K562 (cell line): ENCODE measurements at regions not wholly inside any gene's neighbourhood (a gene's known extent, or its start where the extent isn't known, plus 50 kb on each side); places are given as distances from the start of the nearest gene placed in this dataset.

Experiments used
- ADNP ChIP-seq: fragments of 200-800 bp; sonication (Bioruptor generic); IDR thresholded peaks from 2 replicates; pipeline ENCODE4 v1.6.1; 2016; ENCODE audit warnings: missing genetic modification characterization, missing compliant biosample characterization
- ATF6 ChIP-seq: sonication (generic); formaldehyde crosslinking; IDR thresholded peaks from 2 replicates; pipeline ENCODE4 v1.4.0; 2020; ENCODE audit warnings: mild to moderate bottlenecking, missing genetic modification reagents
- CTCF ChIP-seq, 3 experiments: IDR thresholded peaks in 2 of 3; conservative IDR thresholded peaks in 1 of 3; 2 replicates each; pipeline ENCODE4 v1.5.1; 2011 to 2012; ENCODE audit warnings: low read length in 3 of 3, mild to moderate bottlenecking in 3 of 3, control low read depth in 2 of 3, improper control_type of control experiment in 1 of 3, inconsistent platforms in 1 of 3, low read depth in 1 of 3, mixed read lengths in 1 of 3, moderate library complexity in 1 of 3; ENCODE audit not compliant: insufficient read depth in 2 of 3
- FOXJ3 ChIP-seq: sonication (generic); formaldehyde crosslinking; IDR thresholded peaks from 2 replicates; pipeline ENCODE4 v1.4.0; 2020; ENCODE audit warnings: mild to moderate bottlenecking, missing genetic modification reagents
- HES1 ChIP-seq: fragments of 450-650 bp; IDR thresholded peaks from 2 replicates; pipeline ENCODE4 v1.6.1; 2016; ENCODE audit warnings: low read depth, mild to moderate bottlenecking, moderate library complexity
- JUND ChIP-seq, 2 experiments: IDR thresholded peaks; 2 replicates in 1 of 2; 3 replicates in 1 of 2; pipeline ENCODE4 v1.6.1; 2011; ENCODE audit warnings: borderline replicate concordance in 2 of 2, low read depth in 2 of 2, low read length in 2 of 2, improper control_type of control experiment in 1 of 2, missing biosample characterization in 1 of 2, missing genetic modification characterization in 1 of 2, missing genetic modification reagents in 1 of 2
- MTA3 ChIP-seq: fragments of 450-650 bp; formaldehyde crosslinking; IDR thresholded peaks from 2 replicates; pipeline ENCODE4 v1.6.1; 2017; ENCODE audit warnings: mild to moderate bottlenecking, borderline replicate concordance
- POLR2A ChIP-seq: fragments of 450-650 bp; conservative IDR thresholded peaks from 2 replicates; pipeline ENCODE4 v1.6.1; 2016
- PREB ChIP-seq: sonication (generic); formaldehyde crosslinking; IDR thresholded peaks from 2 replicates; pipeline ENCODE4 v1.8.1; 2023; ENCODE audit warnings: mild to moderate bottlenecking, missing genetic modification reagents
- SMARCB1 ChIP-seq: IDR thresholded peaks from 2 replicates; pipeline ENCODE4 v1.6.1; 2011; ENCODE audit warnings: improper control_type of control experiment, low read depth; ENCODE audit not compliant: insufficient read length
- SP1 ChIP-seq: sonication (generic); formaldehyde crosslinking; IDR thresholded peaks from 2 replicates; pipeline ENCODE4 v1.8.1; 2022; ENCODE audit warnings: mild to moderate bottlenecking, missing genetic modification reagents
- TSHZ1 ChIP-seq: fragments of 250-450 bp; sonication (Bioruptor Pico); IDR thresholded peaks from 2 replicates; pipeline ENCODE4 v1.4.0; 2020; ENCODE audit warnings: mild to moderate bottlenecking, moderate library complexity

GRCh38 chr2:34950797-34951196 is 1351.7 kb upstream of the FAM98A start:
- no peak for TF ChIP-seq POLR2A
- no peak for TF ChIP-seq FOXJ3 (CRISPR knock-in tag)
- TF ChIP-seq MTA3, result no peak
- no peak for TF ChIP-seq PREB (CRISPR knock-in tag)
- no peak for TF ChIP-seq HES1
- no peak for TF ChIP-seq ATF6
- no peak for TF ChIP-seq ADNP (tag)
- TF ChIP-seq CTCF (IDR thresholded peaks at IDR 0.05 in 2 of 3, conservative IDR thresholded peaks at IDR 0.05 in 1 of 3; ENCODE audit: insufficient read depth in 2 of 3, low read depth in 1 of 3, low read length in 3 of 3), result no peak
- TF ChIP-seq TSHZ1 (CRISPR knock-in tag), result no peak
- no peak for TF ChIP-seq SMARCB1
- TF ChIP-seq SP1 (CRISPR knock-in tag), result no peak
- no peak for TF ChIP-seq JUND (IDR thresholded peaks at IDR 0.05; ENCODE audit: borderline replicate concordance, low read depth, low read length)
- no peak for TF ChIP-seq JUND (tag; IDR thresholded peaks at IDR 0.05; ENCODE audit: borderline replicate concordance, low read depth, low read length)
